H1 (cell line): ENCODE measurements at regions not wholly inside any gene's neighbourhood (a gene's known extent, or its start where the extent isn't known, plus 50 kb on each side); places are given as distances from the start of the nearest gene placed in this dataset.

Experiments
- EP300 ChIP-seq, 2 experiments: IDR thresholded peaks; 1 replicate in 1 of 2; 2 replicates in 1 of 2; pipeline ENCODE4 v1.6.1; 2011 to 2012; ENCODE audit warnings: low read depth in 2 of 2, low read length in 2 of 2, mild to moderate bottlenecking in 2 of 2, borderline replicate concordance in 1 of 2, inconsistent platforms in 1 of 2, moderate library complexity in 1 of 2
- GTF2F1 ChIP-seq: IDR thresholded peaks from 2 replicates; pipeline ENCODE4 v1.6.1; 2012; ENCODE audit warnings: low read depth, low read length, improper control_type of control experiment, borderline replicate concordance
- HDAC6 ChIP-seq: IDR thresholded peaks from one replicate; pipeline ENCODE4 v1.7.1; 2012; ENCODE audit warnings: low read depth, mild to moderate bottlenecking, inconsistent platforms, low read length, moderate library complexity
- NRF1 ChIP-seq: IDR thresholded peaks from 2 replicates; pipeline ENCODE4 v1.6.1; 2011; ENCODE audit warnings: mild to moderate bottlenecking, low read depth, low read length, improper control_type of control experiment
- POLR2A ChIP-seq, 2 experiments: IDR thresholded peaks; 1 replicate in 1 of 2; 2 replicates in 1 of 2; pipeline ENCODE4 v1.6.1; 2011; ENCODE audit warnings: low read depth in 2 of 2, low read length in 2 of 2, mild to moderate bottlenecking in 2 of 2; ENCODE audit errors: control extremely low read depth in 1 of 2
- POLR2AphosphoS5 ChIP-seq: IDR thresholded peaks from 2 replicates; pipeline ENCODE4 v1.6.1; 2011; ENCODE audit warnings: low read depth, low read length
- SIN3A ChIP-seq, 2 experiments: IDR thresholded peaks in 1 of 2; conservative IDR thresholded peaks in 1 of 2; 2 replicates each; pipeline ENCODE4 v1.6.1; 2011 to 2012; ENCODE audit warnings: low read length in 2 of 2, improper control_type of control experiment in 1 of 2, low read depth in 1 of 2, mild to moderate bottlenecking in 1 of 2
- TAF1 ChIP-seq: IDR thresholded peaks from 2 replicates; pipeline ENCODE4 v1.6.1; 2011; ENCODE audit warnings: mild to moderate bottlenecking, low read depth, low read length
- TBP ChIP-seq: IDR thresholded peaks from 2 replicates; pipeline ENCODE4 v1.6.1; 2011; ENCODE audit warnings: low read depth, low read length, improper control_type of control experiment
- TEAD4 ChIP-seq: IDR thresholded peaks from 2 replicates; pipeline ENCODE4 v1.6.1; 2012; ENCODE audit warnings: low read depth, low read length, inconsistent platforms, mixed read lengths
- YY1 ChIP-seq: IDR thresholded peaks from 2 replicates; pipeline ENCODE4 v1.6.1; 2011; ENCODE audit warnings: low read depth, mild to moderate bottlenecking, low read length
- TF ChIP-seq, protein P1 (sequence below), 3 experiments: IDR thresholded peaks; 1 replicate in 2 of 3; 2 replicates in 1 of 3; pipeline versions ENCODE4 v1.5.1 to v1.6.1; 2011; ENCODE audit warnings: low read length in 3 of 3, mild to moderate bottlenecking in 3 of 3, inconsistent platforms in 2 of 3, low read depth in 1 of 3, moderate library complexity in 1 of 3; ENCODE audit not compliant: insufficient read depth in 1 of 3; ENCODE audit errors: control extremely low read depth in 1 of 3
- TF ChIP-seq, protein P2 (sequence below): IDR thresholded peaks from 2 replicates; pipeline ENCODE4 v1.6.1; 2011; ENCODE audit warnings: low read depth, mild to moderate bottlenecking, low read length; ENCODE audit not compliant: insufficient read depth

DNA sequence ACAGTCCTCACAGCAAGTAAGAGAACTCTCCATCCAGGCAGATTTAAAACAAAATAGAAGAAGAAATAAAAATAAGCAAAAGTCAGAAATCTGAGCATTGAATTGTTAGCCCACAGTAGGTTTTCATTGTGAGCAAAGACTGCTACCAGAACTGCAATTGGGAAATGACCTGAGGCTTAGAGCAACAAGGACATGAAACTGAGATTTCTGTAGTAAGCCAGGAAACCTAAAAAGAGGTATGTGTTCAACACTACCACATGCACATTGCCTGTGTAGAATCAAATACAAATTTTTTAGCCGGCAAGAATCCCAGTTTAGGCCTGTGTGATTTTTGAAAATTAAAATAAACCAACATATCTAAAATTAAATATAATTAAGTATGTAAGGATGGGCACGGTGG is 928.4 kb upstream of the WWC1 start:
- no peak for TF ChIP-seq TBP
- TF ChIP-seq SIN3A (conservative IDR thresholded peaks at IDR 0.05 in 1 of 2, IDR thresholded peaks at IDR 0.05 in 1 of 2; ENCODE audit: low read depth in 1 of 2, low read length in 2 of 2), result no peak
- no peak for TF ChIP-seq EP300 (IDR thresholded peaks at IDR 0.05; ENCODE audit: borderline replicate concordance in 1 of 2, low read depth in 2 of 2, low read length in 2 of 2)
- TF ChIP-seq NRF1, result no peak
- TF ChIP-seq YY1, result no peak
- TF ChIP-seq, protein P1, sequence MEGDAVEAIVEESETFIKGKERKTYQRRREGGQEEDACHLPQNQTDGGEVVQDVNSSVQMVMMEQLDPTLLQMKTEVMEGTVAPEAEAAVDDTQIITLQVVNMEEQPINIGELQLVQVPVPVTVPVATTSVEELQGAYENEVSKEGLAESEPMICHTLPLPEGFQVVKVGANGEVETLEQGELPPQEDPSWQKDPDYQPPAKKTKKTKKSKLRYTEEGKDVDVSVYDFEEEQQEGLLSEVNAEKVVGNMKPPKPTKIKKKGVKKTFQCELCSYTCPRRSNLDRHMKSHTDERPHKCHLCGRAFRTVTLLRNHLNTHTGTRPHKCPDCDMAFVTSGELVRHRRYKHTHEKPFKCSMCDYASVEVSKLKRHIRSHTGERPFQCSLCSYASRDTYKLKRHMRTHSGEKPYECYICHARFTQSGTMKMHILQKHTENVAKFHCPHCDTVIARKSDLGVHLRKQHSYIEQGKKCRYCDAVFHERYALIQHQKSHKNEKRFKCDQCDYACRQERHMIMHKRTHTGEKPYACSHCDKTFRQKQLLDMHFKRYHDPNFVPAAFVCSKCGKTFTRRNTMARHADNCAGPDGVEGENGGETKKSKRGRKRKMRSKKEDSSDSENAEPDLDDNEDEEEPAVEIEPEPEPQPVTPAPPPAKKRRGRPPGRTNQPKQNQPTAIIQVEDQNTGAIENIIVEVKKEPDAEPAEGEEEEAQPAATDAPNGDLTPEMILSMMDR (IDR thresholded peaks at IDR 0.05; ENCODE audit: control extremely low read depth in 1 of 3, insufficient read depth in 1 of 3, low read depth in 1 of 3, low read length in 3 of 3), result no peak
- TF ChIP-seq POLR2A (IDR thresholded peaks at IDR 0.05; ENCODE audit: control extremely low read depth in 1 of 2, low read depth in 2 of 2, low read length in 2 of 2), result no peak
- TF ChIP-seq, protein P2, sequence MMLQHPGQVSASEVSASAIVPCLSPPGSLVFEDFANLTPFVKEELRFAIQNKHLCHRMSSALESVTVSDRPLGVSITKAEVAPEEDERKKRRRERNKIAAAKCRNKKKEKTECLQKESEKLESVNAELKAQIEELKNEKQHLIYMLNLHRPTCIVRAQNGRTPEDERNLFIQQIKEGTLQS, result no peak
- no peak for TF ChIP-seq TAF1
- TF ChIP-seq POLR2AphosphoS5, result no peak
- no peak for TF ChIP-seq GTF2F1
- no peak for TF ChIP-seq TEAD4
- no peak for TF ChIP-seq HDAC6
